Adrenal gland (tissue), 5 donors: ENCODE measurements at regions not wholly inside any gene's neighbourhood (a gene's known extent, or its start where the extent isn't known, plus 50 kb on each side); places are given as distances from the start of the nearest gene placed in this dataset.

Source experiments
- POLR2A ChIP-seq, 2 donors: fragments of 450-650 bp; IDR thresholded peaks; one replicate each; pipeline ENCODE4 v1.6.1; 2017; ENCODE audit warnings: antibody characterized with exemption in 2 of 2, mild to moderate bottlenecking in 2 of 2, moderate library complexity in 1 of 2
- TF ChIP-seq, protein P1 (sequence below), 6 experiments: fragments of 450-650 bp in 4 of 6; fragments of 200-600 bp in 2 of 6; sonication (generic) in 1 of 6; IDR thresholded peaks; 1 replicate in 5 of 6; 2 replicates in 1 of 6; pipeline versions ENCODE4 v1.5.1 to v1.8.0; 2016 to 2021; ENCODE audit warnings: antibody characterized with exemption in 6 of 6, mild to moderate bottlenecking in 2 of 6, moderate library complexity in 1 of 6
- donor health status: DM: no; HTN: no; CAD: no.

DNA sequence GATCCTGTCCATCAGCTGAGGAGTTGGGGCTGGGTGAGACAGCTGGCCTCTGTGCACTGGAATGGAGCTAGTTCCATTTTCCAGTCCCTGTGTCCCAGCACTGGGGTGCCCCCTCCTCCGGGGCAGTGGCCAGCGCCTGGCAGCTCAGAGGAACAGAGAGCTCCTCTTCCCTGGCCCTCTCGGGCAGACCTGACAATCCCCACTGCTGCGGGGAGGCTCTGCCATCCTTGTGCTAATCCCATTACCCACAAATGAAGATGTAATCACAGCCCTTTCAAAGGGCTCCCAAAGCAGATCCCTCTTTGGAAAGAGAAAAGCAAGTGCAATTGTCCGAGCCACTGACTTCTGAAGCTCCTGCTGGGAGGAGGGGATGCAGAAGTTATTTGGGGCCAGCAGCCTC is 75.1 kb upstream of the MSX1 start:
- TF ChIP-seq, protein P1, sequence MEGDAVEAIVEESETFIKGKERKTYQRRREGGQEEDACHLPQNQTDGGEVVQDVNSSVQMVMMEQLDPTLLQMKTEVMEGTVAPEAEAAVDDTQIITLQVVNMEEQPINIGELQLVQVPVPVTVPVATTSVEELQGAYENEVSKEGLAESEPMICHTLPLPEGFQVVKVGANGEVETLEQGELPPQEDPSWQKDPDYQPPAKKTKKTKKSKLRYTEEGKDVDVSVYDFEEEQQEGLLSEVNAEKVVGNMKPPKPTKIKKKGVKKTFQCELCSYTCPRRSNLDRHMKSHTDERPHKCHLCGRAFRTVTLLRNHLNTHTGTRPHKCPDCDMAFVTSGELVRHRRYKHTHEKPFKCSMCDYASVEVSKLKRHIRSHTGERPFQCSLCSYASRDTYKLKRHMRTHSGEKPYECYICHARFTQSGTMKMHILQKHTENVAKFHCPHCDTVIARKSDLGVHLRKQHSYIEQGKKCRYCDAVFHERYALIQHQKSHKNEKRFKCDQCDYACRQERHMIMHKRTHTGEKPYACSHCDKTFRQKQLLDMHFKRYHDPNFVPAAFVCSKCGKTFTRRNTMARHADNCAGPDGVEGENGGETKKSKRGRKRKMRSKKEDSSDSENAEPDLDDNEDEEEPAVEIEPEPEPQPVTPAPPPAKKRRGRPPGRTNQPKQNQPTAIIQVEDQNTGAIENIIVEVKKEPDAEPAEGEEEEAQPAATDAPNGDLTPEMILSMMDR (IDR thresholded peaks at IDR 0.05), result no peak
- TF ChIP-seq POLR2A (IDR thresholded peaks at IDR 0.05), result no peak
